ENCODE measurements at regions not wholly inside any gene's neighbourhood (a gene's known extent, or its start where the extent isn't known, plus 50 kb on each side); places are given as distances from the start of the nearest gene placed in this dataset.

- H3K4me3 ChIP-seq = no peak overlapping the region
- Mint-ChIP-seq H3K9me3 (no peaks in the 10 kb centered on the region), H3K36me3 (ENCODE audit: low read depth) (no peaks in the 10 kb centered on the region), H3K4me1 (peaks cover 12% of the 10 kb centered on the region), H3K27me3 (ENCODE audit: insufficient read depth, low read depth, poor library complexity) (peaks cover 15% of the 10 kb centered on the region), H3K4me3 (no peak overlapping the region), H3K27ac (no peak overlapping the region)
- H3K9me2 ChIP-seq (ENCODE audit: insufficient read depth) = no peaks in the 10 kb centered on the region
- ATAC-seq (no peak), DNase-seq (ENCODE audit: low spot score) (no peak)
- H2AFZ ChIP-seq = no peak overlapping the region
- H3K4me1 ChIP-seq (ENCODE audit: insufficient read depth) = no peaks in the 10 kb centered on the region
- no peak overlapping the region for H3K4me2 ChIP-seq
- H3K36me3 ChIP-seq (ENCODE audit: insufficient read depth) = no peaks in the 10 kb centered on the region
- H3K79me2 ChIP-seq (replicated peaks; ENCODE audit: insufficient read depth) = no peaks in the 10 kb centered on the region
- H4K20me1 ChIP-seq (replicated peaks; ENCODE audit: insufficient read depth) = no peaks in the 10 kb centered on the region
- H3K27me3 ChIP-seq (ENCODE audit: insufficient read depth) = no peaks in the 10 kb centered on the region
- no peak for TF ChIP-seq EZH2phosphoT487 (IDR thresholded peaks at IDR 0.05; ENCODE audit: unreplicated experiment)
- no peak for TF ChIP-seq NANOG (IDR thresholded peaks at IDR 0.05; ENCODE audit: borderline replicate concordance)
- TF ChIP-seq REST (IDR thresholded peaks at IDR 0.05; ENCODE audit: unreplicated experiment) = no peak
- no peak for TF ChIP-seq STAT1 (IDR thresholded peaks at IDR 0.05; ENCODE audit: unreplicated experiment)
- TF ChIP-seq EZH2 (IDR thresholded peaks at IDR 0.05; ENCODE audit: low read depth, unreplicated experiment) = no peak
- no peak for TF ChIP-seq POLR2AphosphoS5 (IDR thresholded peaks at IDR 0.05; ENCODE audit: low read depth)
- no peaks in the 10 kb centered on the region for H3F3A ChIP-seq (replicated peaks; ENCODE audit: low read depth)
- H3K27ac ChIP-seq (ENCODE audit: low read depth) = no peak overlapping the region
These were observed 1390.5 kb downstream of the TBC1D22A start for GRCh38 chr22:48152916-48153315.

- Histone ChIP-seq H3K27ac (ENCODE audit: low read depth) (no peak overlapping the region), H3K27me3 (ENCODE audit: insufficient read depth) (no peaks in the 10 kb centered on the region), H3K9me2 (ENCODE audit: insufficient read depth) (no peaks in the 10 kb centered on the region), H4K20me1 (replicated peaks; ENCODE audit: insufficient read depth) (no peaks in the 10 kb centered on the region), H3F3A (replicated peaks; ENCODE audit: low read depth) (no peaks in the 10 kb centered on the region), H3K4me1 (ENCODE audit: insufficient read depth) (no peaks in the 10 kb centered on the region; the same call in 1 of the 2 replicates), H2AFZ (no peak overlapping the region), H3K4me3 (no peak overlapping the region), H3K79me2 (replicated peaks; ENCODE audit: insufficient read depth) (no peaks in the 10 kb centered on the region), H3K36me3 (ENCODE audit: insufficient read depth) (no peaks in the 10 kb centered on the region), H3K4me2 (no peak overlapping the region)
- H3K4me3 Mint-ChIP-seq = no peak overlapping the region
- H3K27ac Mint-ChIP-seq = no peak overlapping the region
- no peaks in the 10 kb centered on the region for H3K36me3 Mint-ChIP-seq (ENCODE audit: low read depth)
- H3K9me3 Mint-ChIP-seq = no peaks in the 10 kb centered on the region
- TF ChIP-seq NANOG (IDR thresholded peaks at IDR 0.05; ENCODE audit: borderline replicate concordance) (no peak), ETS1 (IDR thresholded peaks at IDR 0.05) (no peak), JUNB (IDR thresholded peaks at IDR 0.05; ENCODE audit: unreplicated experiment) (no peak), CTCF (conservative IDR thresholded peaks at IDR 0.05; ENCODE audit: low read depth in 2 of 2) (no peak), EZH2 (IDR thresholded peaks at IDR 0.05; ENCODE audit: low read depth, unreplicated experiment) (no peak), ZNF331 (CRISPR knock-in tag; IDR thresholded peaks at IDR 0.05; ENCODE audit: low read depth) (no peak), EZH2phosphoT487 (IDR thresholded peaks at IDR 0.05; ENCODE audit: unreplicated experiment) (no peak)
- H3K27me3 Mint-ChIP-seq (ENCODE audit: insufficient read depth, low read depth, poor library complexity) = peaks cover 17% of the 10 kb centered on the region
- H3K4me1 Mint-ChIP-seq = peaks cover 18% of the 10 kb centered on the region
- ATAC-seq = no peak
- DNase-seq (ENCODE audit: low spot score) = no peak
These were observed 1389.8 kb downstream of the TBC1D22A start for GRCh38 chr22:48152164-48152775.

Measured in GM23338 (cell line).